GM23338 (cell line): ENCODE measurements at regions not wholly inside any gene's neighbourhood (a gene's known extent, or its start where the extent isn't known, plus 50 kb on each side); places are given as distances from the start of the nearest gene placed in this dataset.

Experiments
- ATAC-seq: fragments of 200-7000 bp; cut with Tn5 transposase; 3 replicates; pipeline ENCODE4 v1.9.1; 2020
- DNase-seq: peaks from one replicate; pipeline ENCODE4 v3.0.0-alpha.2; 2015; ENCODE audit warnings: low spot score
- H2AFZ ChIP-seq: fragments of 200-600 bp; sonication (generic); 2 replicates; pipeline ENCODE4 v1.8.0; 2016; ENCODE audit warnings: antibody characterized with exemption, mild to moderate bottlenecking, moderate library complexity
- H3F3A ChIP-seq: fragments of 200-600 bp; sonication (generic); replicated peaks from 2 replicates; pipeline ENCODE4 v1.8.0; 2017; ENCODE audit warnings: antibody characterized with exemption, mixed run types, low read depth
- H3K27ac ChIP-seq: fragments of 200-600 bp; sonication (generic); 2 replicates; pipeline ENCODE4 v1.6.1; 2016; ENCODE audit warnings: low read depth
- H3K27me3 ChIP-seq: fragments of 200-600 bp; sonication (generic); 2 replicates; pipeline ENCODE4 v1.8.0; 2016; ENCODE audit warnings: mild to moderate bottlenecking, mixed run types, moderate library complexity; ENCODE audit not compliant: insufficient read depth
- H3K36me3 ChIP-seq: fragments of 200-600 bp; sonication (generic); 2 replicates; pipeline ENCODE4 v1.8.0; 2016; ENCODE audit warnings: mild to moderate bottlenecking; ENCODE audit not compliant: insufficient read depth
- H3K4me1 ChIP-seq: fragments of 200-600 bp; sonication (generic); 2 replicates; pipeline ENCODE4 v1.8.0; 2016; ENCODE audit warnings: mild to moderate bottlenecking, moderate library complexity; ENCODE audit not compliant: insufficient read depth
- H3K4me2 ChIP-seq: fragments of 200-600 bp; sonication (generic); 2 replicates; pipeline ENCODE4 v1.7.1; 2017; ENCODE audit warnings: mixed run types
- H3K4me3 ChIP-seq: fragments of 200-600 bp; sonication (generic); 2 replicates; pipeline ENCODE4 v1.6.1; 2016; ENCODE audit warnings: mixed run types
- H3K79me2 ChIP-seq: fragments of 200-600 bp; sonication (generic); replicated peaks from 2 replicates; pipeline ENCODE4 v1.8.0; 2017; ENCODE audit warnings: mild to moderate bottlenecking; ENCODE audit not compliant: insufficient read depth
- H3K9me2 ChIP-seq: fragments of 200-600 bp; sonication (generic); 2 replicates; pipeline ENCODE4 v1.8.0; 2017; ENCODE audit not compliant: insufficient read depth
- H4K20me1 ChIP-seq: fragments of 200-600 bp; sonication (generic); replicated peaks from 2 replicates; pipeline ENCODE4 v1.8.0; 2017; ENCODE audit warnings: mild to moderate bottlenecking; ENCODE audit not compliant: insufficient read depth
- H3K27ac Mint-ChIP-seq: 2 replicates; pipeline ENCODE4 v1.8.0; 2020; ENCODE audit warnings: inconsistent platforms, mild to moderate bottlenecking, moderate library complexity, mixed read lengths
- H3K27me3 Mint-ChIP-seq: 3 replicates; pipeline ENCODE4 v1.8.0; 2022; ENCODE audit warnings: low read depth, mild to moderate bottlenecking, moderate library complexity, mixed read lengths, inconsistent platforms; ENCODE audit not compliant: insufficient read depth, poor library complexity
- H3K36me3 Mint-ChIP-seq: 3 replicates; pipeline ENCODE4 v1.8.0; 2021; ENCODE audit warnings: low read depth, mild to moderate bottlenecking, inconsistent platforms, moderate library complexity, mixed read lengths
- H3K4me1 Mint-ChIP-seq: 3 replicates; pipeline ENCODE4 v1.8.0; 2020; ENCODE audit warnings: mild to moderate bottlenecking, inconsistent platforms, mixed read lengths
- H3K4me3 Mint-ChIP-seq: 3 replicates; pipeline ENCODE4 v1.8.0; 2021; ENCODE audit warnings: moderate library complexity, mild to moderate bottlenecking, inconsistent platforms, mixed read lengths
- H3K9me3 Mint-ChIP-seq: 3 replicates; pipeline ENCODE4 v1.8.0; 2020; ENCODE audit warnings: moderate library complexity, mild to moderate bottlenecking, inconsistent platforms, mixed read lengths
- CREB1 ChIP-seq: fragments of 250-450 bp; sonication (Bioruptor Pico); IDR thresholded peaks from 2 replicates; pipeline ENCODE4 v1.5.0; 2020; ENCODE audit warnings: low read depth, mild to moderate bottlenecking, moderate library complexity
- EZH2 ChIP-seq: fragments of 200-600 bp; sonication (generic); IDR thresholded peaks from one replicate; pipeline ENCODE4 v1.8.0; 2017; ENCODE audit warnings: antibody characterized with exemption, mild to moderate bottlenecking, low read depth; ENCODE audit not compliant: unreplicated experiment
- EZH2phosphoT487 ChIP-seq: fragments of 200-600 bp; sonication (generic); IDR thresholded peaks from one replicate; pipeline ENCODE4 v1.8.1; 2018; ENCODE audit warnings: antibody characterized with exemption; ENCODE audit not compliant: unreplicated experiment
- JUNB ChIP-seq: IDR thresholded peaks from one replicate; pipeline ENCODE4 v1.6.1; 2016; ENCODE audit warnings: antibody characterized with exemption; ENCODE audit not compliant: unreplicated experiment
- NANOG ChIP-seq: IDR thresholded peaks from 2 replicates; pipeline ENCODE4 v1.6.1; 2016; ENCODE audit warnings: antibody characterized with exemption, borderline replicate concordance
- POLR2AphosphoS5 ChIP-seq: IDR thresholded peaks from 2 replicates; pipeline ENCODE4 v1.6.1; 2016; ENCODE audit warnings: antibody characterized with exemption, low read depth
- STAT1 ChIP-seq: IDR thresholded peaks from one replicate; pipeline ENCODE4 v1.6.1; 2016; ENCODE audit warnings: antibody characterized with exemption; ENCODE audit not compliant: unreplicated experiment
- ZNF114 ChIP-seq: fragments of 250-450 bp; sonication (Bioruptor Pico); IDR thresholded peaks from 2 replicates; pipeline ENCODE4 v1.5.0; 2020; ENCODE audit warnings: mild to moderate bottlenecking, moderate library complexity
- ZNF331 ChIP-seq: fragments of 250-450 bp; sonication (Bioruptor Pico); IDR thresholded peaks from 2 replicates; pipeline ENCODE4 v1.5.0; 2020; ENCODE audit warnings: low read depth, mild to moderate bottlenecking, moderate library complexity
- TF ChIP-seq, protein P1 (sequence below), 2 experiments: fragments of 200-600 bp in 1 of 2; sonication (generic) in 1 of 2; conservative IDR thresholded peaks; 2 replicates each; pipeline versions ENCODE4 v1.5.1 to v1.6.1; 2016 to 2017; ENCODE audit warnings: antibody characterized with exemption in 2 of 2, low read depth in 2 of 2, mild to moderate bottlenecking in 2 of 2, moderate library complexity in 1 of 2
- TF ChIP-seq, protein P2 (sequence below): IDR thresholded peaks from one replicate; pipeline ENCODE4 v1.6.1; 2018; ENCODE audit warnings: antibody characterized with exemption; ENCODE audit not compliant: unreplicated experiment
- TF ChIP-seq, protein P3 (sequence below): IDR thresholded peaks from 2 replicates; pipeline ENCODE4 v1.6.1; 2016; ENCODE audit warnings: antibody characterized with exemption
- TF ChIP-seq, protein P4 (sequence below): fragments of 250-450 bp; sonication (Bioruptor Pico); IDR thresholded peaks from 2 replicates; pipeline ENCODE4 v1.5.0; 2020; ENCODE audit warnings: mild to moderate bottlenecking, moderate library complexity

DNA sequence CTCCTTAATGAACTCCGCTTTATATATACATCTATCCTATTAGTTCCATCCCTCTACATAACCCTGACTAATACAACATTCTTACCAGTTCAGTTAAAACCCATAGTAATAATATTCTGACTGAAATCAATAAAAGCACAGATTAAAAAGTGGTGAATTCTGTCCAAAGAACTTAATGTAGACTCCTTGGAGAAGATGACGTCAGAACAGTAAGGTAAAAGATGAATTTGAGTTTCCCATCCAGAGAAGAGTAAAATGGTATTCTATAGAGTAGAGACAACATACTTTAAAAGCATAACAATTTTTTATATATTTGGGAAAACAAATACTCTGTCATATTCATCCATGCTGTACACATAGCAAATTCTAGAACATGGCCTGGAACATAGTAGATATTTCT, 418.0 kb upstream of the SYT1 start:
- Mint-ChIP-seq H3K4me3 (no peak overlapping the region), H3K27ac (no peak overlapping the region), H3K4me1 (peaks cover 10% of the 10 kb centered on the region; the same call in 2 of the 3 replicates), H3K27me3 (peaks cover 2% of the 10 kb centered on the region), H3K36me3 (no peaks in the 10 kb centered on the region), H3K9me3 (no peaks in the 10 kb centered on the region)
- Histone ChIP-seq H3K27me3 (no peaks in the 10 kb centered on the region), H3K4me3 (no peak overlapping the region), H3K4me1 (no peaks in the 10 kb centered on the region), H3K4me2 (no peak overlapping the region), H3K9me2 (no peaks in the 10 kb centered on the region), H3F3A (no peaks in the 10 kb centered on the region), H2AFZ (no peak overlapping the region), H3K27ac (no peak overlapping the region), H3K79me2 (no peaks in the 10 kb centered on the region), H3K36me3 (no peaks in the 10 kb centered on the region), H4K20me1 (no peaks in the 10 kb centered on the region)
- no peak for DNase-seq
- TF ChIP-seq NANOG (no peak), ZNF331 (CRISPR knock-in tag) (no peak), POLR2AphosphoS5 (no peak), JUNB (no peak), ZNF114 (CRISPR knock-in tag) (no peak), EZH2phosphoT487 (no peak), CREB1 (CRISPR knock-in tag) (no peak), STAT1 (no peak), EZH2 (no peak)
- TF ChIP-seq, protein P1, sequence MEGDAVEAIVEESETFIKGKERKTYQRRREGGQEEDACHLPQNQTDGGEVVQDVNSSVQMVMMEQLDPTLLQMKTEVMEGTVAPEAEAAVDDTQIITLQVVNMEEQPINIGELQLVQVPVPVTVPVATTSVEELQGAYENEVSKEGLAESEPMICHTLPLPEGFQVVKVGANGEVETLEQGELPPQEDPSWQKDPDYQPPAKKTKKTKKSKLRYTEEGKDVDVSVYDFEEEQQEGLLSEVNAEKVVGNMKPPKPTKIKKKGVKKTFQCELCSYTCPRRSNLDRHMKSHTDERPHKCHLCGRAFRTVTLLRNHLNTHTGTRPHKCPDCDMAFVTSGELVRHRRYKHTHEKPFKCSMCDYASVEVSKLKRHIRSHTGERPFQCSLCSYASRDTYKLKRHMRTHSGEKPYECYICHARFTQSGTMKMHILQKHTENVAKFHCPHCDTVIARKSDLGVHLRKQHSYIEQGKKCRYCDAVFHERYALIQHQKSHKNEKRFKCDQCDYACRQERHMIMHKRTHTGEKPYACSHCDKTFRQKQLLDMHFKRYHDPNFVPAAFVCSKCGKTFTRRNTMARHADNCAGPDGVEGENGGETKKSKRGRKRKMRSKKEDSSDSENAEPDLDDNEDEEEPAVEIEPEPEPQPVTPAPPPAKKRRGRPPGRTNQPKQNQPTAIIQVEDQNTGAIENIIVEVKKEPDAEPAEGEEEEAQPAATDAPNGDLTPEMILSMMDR (conservative IDR thresholded peaks at IDR 0.05; ENCODE audit: low read depth in 2 of 2), result no peak
- TF ChIP-seq, protein P2, sequence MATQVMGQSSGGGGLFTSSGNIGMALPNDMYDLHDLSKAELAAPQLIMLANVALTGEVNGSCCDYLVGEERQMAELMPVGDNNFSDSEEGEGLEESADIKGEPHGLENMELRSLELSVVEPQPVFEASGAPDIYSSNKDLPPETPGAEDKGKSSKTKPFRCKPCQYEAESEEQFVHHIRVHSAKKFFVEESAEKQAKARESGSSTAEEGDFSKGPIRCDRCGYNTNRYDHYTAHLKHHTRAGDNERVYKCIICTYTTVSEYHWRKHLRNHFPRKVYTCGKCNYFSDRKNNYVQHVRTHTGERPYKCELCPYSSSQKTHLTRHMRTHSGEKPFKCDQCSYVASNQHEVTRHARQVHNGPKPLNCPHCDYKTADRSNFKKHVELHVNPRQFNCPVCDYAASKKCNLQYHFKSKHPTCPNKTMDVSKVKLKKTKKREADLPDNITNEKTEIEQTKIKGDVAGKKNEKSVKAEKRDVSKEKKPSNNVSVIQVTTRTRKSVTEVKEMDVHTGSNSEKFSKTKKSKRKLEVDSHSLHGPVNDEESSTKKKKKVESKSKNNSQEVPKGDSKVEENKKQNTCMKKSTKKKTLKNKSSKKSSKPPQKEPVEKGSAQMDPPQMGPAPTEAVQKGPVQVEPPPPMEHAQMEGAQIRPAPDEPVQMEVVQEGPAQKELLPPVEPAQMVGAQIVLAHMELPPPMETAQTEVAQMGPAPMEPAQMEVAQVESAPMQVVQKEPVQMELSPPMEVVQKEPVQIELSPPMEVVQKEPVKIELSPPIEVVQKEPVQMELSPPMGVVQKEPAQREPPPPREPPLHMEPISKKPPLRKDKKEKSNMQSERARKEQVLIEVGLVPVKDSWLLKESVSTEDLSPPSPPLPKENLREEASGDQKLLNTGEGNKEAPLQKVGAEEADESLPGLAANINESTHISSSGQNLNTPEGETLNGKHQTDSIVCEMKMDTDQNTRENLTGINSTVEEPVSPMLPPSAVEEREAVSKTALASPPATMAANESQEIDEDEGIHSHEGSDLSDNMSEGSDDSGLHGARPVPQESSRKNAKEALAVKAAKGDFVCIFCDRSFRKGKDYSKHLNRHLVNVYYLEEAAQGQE, result no peak
- TF ChIP-seq, protein P3, sequence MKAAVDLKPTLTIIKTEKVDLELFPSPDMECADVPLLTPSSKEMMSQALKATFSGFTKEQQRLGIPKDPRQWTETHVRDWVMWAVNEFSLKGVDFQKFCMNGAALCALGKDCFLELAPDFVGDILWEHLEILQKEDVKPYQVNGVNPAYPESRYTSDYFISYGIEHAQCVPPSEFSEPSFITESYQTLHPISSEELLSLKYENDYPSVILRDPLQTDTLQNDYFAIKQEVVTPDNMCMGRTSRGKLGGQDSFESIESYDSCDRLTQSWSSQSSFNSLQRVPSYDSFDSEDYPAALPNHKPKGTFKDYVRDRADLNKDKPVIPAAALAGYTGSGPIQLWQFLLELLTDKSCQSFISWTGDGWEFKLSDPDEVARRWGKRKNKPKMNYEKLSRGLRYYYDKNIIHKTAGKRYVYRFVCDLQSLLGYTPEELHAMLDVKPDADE, result no peak
- TF ChIP-seq, protein P4, sequence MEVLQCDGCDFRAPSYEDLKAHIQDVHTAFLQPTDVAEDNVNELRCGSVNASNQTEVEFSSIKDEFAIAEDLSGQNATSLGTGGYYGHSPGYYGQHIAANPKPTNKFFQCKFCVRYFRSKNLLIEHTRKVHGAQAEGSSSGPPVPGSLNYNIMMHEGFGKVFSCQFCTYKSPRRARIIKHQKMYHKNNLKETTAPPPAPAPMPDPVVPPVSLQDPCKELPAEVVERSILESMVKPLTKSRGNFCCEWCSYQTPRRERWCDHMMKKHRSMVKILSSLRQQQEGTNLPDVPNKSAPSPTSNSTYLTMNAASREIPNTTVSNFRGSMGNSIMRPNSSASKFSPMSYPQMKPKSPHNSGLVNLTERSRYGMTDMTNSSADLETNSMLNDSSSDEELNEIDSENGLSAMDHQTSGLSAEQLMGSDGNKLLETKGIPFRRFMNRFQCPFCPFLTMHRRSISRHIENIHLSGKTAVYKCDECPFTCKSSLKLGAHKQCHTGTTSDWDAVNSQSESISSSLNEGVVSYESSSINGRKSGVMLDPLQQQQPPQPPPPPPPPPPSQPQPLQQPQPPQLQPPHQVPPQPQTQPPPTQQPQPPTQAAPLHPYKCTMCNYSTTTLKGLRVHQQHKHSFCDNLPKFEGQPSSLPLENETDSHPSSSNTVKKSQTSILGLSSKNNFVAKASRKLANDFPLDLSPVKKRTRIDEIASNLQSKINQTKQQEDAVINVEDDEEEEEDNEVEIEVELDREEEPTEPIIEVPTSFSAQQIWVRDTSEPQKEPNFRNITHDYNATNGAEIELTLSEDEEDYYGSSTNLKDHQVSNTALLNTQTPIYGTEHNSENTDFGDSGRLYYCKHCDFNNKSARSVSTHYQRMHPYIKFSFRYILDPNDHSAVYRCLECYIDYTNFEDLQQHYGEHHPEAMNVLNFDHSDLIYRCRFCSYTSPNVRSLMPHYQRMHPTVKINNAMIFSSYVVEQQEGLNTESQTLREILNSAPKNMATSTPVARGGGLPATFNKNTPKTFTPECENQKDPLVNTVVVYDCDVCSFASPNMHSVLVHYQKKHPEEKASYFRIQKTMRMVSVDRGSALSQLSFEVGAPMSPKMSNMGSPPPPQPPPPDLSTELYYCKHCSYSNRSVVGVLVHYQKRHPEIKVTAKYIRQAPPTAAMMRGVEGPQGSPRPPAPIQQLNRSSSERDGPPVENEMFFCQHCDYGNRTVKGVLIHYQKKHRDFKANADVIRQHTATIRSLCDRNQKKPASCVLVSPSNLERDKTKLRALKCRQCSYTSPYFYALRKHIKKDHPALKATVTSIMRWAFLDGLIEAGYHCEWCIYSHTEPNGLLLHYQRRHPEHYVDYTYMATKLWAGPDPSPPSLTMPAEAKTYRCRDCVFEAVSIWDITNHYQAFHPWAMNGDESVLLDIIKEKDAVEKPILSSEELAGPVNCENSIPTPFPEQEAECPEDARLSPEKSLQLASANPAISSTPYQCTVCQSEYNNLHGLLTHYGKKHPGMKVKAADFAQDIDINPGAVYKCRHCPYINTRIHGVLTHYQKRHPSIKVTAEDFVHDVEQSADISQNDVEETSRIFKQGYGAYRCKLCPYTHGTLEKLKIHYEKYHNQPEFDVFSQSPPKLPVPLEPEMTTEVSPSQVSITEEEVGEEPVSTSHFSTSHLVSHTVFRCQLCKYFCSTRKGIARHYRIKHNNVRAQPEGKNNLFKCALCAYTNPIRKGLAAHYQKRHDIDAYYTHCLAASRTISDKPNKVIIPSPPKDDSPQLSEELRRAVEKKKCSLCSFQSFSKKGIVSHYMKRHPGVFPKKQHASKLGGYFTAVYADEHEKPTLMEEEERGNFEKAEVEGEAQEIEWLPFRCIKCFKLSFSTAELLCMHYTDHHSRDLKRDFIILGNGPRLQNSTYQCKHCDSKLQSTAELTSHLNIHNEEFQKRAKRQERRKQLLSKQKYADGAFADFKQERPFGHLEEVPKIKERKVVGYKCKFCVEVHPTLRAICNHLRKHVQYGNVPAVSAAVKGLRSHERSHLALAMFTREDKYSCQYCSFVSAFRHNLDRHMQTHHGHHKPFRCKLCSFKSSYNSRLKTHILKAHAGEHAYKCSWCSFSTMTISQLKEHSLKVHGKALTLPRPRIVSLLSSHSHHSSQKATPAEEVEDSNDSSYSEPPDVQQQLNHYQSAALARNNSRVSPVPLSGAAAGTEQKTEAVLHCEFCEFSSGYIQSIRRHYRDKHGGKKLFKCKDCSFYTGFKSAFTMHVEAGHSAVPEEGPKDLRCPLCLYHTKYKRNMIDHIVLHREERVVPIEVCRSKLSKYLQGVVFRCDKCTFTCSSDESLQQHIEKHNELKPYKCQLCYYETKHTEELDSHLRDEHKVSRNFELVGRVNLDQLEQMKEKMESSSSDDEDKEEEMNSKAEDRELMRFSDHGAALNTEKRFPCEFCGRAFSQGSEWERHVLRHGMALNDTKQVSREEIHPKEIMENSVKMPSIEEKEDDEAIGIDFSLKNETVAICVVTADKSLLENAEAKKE, result no peak
- ATAC-seq, result no peak
